ENCODE measurements at regions not wholly inside any gene's neighbourhood (a gene's known extent, or its start where the extent isn't known, plus 50 kb on each side); places are given as distances from the start of the nearest gene placed in this dataset.

- no peak overlapping the region for H3K27ac ChIP-seq
- TF ChIP-seq CTCF (conservative IDR thresholded peaks at IDR 0.05) = no peak
These were observed 292.2 kb downstream of the GABRG1 start for GRCh38 chr4:45831692-45832091.

- no peak for TF ChIP-seq CTCF (conservative IDR thresholded peaks at IDR 0.05)
- H3K27ac ChIP-seq = no peak overlapping the region
These were observed 319.9 kb downstream of the GABRG1 start for GRCh38 chr4:45803994-45804393.

- no peak overlapping the region for H3K27ac ChIP-seq
- no peak for TF ChIP-seq CTCF (conservative IDR thresholded peaks at IDR 0.05)
These were observed 328.7 kb downstream of the GABRG1 start for GRCh38 chr4:45795135-45795534.

- no peak overlapping the region for H3K27ac ChIP-seq
- TF ChIP-seq CTCF (conservative IDR thresholded peaks at IDR 0.05) = no peak
These were observed 345.3 kb downstream of the GABRG1 start for GRCh38 chr4:45778514-45778913.

GRCh38 chr4:45776146-45776545, 347.7 kb downstream of the GABRG1 start:
- H3K27ac ChIP-seq = no peak overlapping the region
- no peak for TF ChIP-seq CTCF (conservative IDR thresholded peaks at IDR 0.05)

GRCh38 chr4:45770958-45771357, 352.9 kb downstream of the GABRG1 start:
- H3K27ac ChIP-seq = no peak overlapping the region
- TF ChIP-seq CTCF (conservative IDR thresholded peaks at IDR 0.05) = no peak

GRCh38 chr4:45765521-45765920, 358.3 kb downstream of the GABRG1 start:
- no peak overlapping the region for H3K27ac ChIP-seq
- TF ChIP-seq CTCF (conservative IDR thresholded peaks at IDR 0.05) = no peak

All from VCaP (cell line).